Prostate gland (tissue), 2 donors: ENCODE measurements at regions not wholly inside any gene's neighbourhood (a gene's known extent, or its start where the extent isn't known, plus 50 kb on each side); places are given as distances from the start of the nearest gene placed in this dataset.

Experiments used
- DNase-seq: peaks from one replicate; pipeline ENCODE4 v3.0.0-alpha.2; 2019; ENCODE audit warnings: low spot score
- H3K27ac ChIP-seq, 2 donors: fragments of 200-600 bp; sonication (generic); 2 replicates each; pipeline ENCODE4 v1.5.1; 2017 to 2019
- H3K27me3 ChIP-seq: fragments of 200-600 bp; sonication (generic); replicated peaks from 2 replicates; pipeline ENCODE4 v1.5.1; 2019; ENCODE audit not compliant: insufficient read depth
- H3K36me3 ChIP-seq, 2 donors: fragments of 200-600 bp; sonication (generic); 1 replicate in 1 of 2; 2 replicates in 1 of 2; pipeline versions ENCODE4 v1.5.1 to v1.8.1; 2017 to 2019
- H3K4me1 ChIP-seq: fragments of 200-600 bp; sonication (generic); replicated peaks from 2 replicates; pipeline ENCODE4 v1.5.1; 2019
- H3K4me3 ChIP-seq, 2 donors: fragments of 200-600 bp; sonication (generic); 2 replicates each; pipeline ENCODE4 v1.5.1; 2017 to 2019
- H3K9me3 ChIP-seq: fragments of 200-600 bp; sonication (generic); 2 replicates; pipeline ENCODE4 v1.5.1; 2017
- POLR2A ChIP-seq: fragments of 450-650 bp; IDR thresholded peaks from one replicate; pipeline ENCODE4 v1.6.1; 2016; ENCODE audit warnings: antibody characterized with exemption, mild to moderate bottlenecking
- POLR2AphosphoS5 ChIP-seq: sonication (generic); formaldehyde crosslinking; IDR thresholded peaks from one replicate; pipeline ENCODE4 v1.6.1; 2017; ENCODE audit warnings: antibody characterized with exemption
- WGBS: methylation state at CpG from one replicate; pipeline ENCODE4 v1.1.5; 2018; 5-methylcytosine and 5-hydroxymethylcytosine counted together
- intact Hi-C: fragments of 100-400 bp; cut with DNase I; formaldehyde crosslinking; loops from one replicate; pipeline ENCODE4 v1.14.2; 2022
- TF ChIP-seq, protein P1 (sequence below), 4 experiments: fragments of 200-600 bp in 2 of 4; fragments of 450-650 bp in 2 of 4; sonication (generic) in 2 of 4; IDR thresholded peaks; 1 replicate in 3 of 4; 2 replicates in 1 of 4; pipeline ENCODE4 v1.5.1; 2016 to 2019; ENCODE audit warnings: antibody characterized with exemption in 4 of 4, mild to moderate bottlenecking in 2 of 4, moderate library complexity in 2 of 4

DNA sequence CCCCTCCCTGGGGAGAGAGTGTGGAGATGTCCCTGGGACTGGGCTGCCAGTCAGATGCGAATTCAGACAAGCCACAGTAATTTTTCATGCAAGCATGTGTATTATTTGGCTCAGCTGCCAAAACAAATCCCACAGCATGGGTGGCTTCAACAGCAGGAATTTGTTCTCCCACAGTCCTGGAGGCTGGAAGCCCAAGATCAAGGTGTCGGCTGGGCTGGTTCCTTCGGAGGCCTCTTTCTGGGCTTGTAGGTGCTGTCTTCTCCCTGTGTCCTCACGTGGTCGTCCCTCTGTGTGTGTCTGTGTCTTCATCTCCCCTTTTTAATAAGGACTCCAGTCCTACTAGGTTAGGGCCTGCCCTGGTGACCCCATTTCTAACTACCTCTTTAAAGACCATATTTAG is 91.9 kb upstream of the ACTRT2 start:
- 88% methylated on average over 5 of the region's 5 CpGs for WGBS
- TF ChIP-seq, protein P1, sequence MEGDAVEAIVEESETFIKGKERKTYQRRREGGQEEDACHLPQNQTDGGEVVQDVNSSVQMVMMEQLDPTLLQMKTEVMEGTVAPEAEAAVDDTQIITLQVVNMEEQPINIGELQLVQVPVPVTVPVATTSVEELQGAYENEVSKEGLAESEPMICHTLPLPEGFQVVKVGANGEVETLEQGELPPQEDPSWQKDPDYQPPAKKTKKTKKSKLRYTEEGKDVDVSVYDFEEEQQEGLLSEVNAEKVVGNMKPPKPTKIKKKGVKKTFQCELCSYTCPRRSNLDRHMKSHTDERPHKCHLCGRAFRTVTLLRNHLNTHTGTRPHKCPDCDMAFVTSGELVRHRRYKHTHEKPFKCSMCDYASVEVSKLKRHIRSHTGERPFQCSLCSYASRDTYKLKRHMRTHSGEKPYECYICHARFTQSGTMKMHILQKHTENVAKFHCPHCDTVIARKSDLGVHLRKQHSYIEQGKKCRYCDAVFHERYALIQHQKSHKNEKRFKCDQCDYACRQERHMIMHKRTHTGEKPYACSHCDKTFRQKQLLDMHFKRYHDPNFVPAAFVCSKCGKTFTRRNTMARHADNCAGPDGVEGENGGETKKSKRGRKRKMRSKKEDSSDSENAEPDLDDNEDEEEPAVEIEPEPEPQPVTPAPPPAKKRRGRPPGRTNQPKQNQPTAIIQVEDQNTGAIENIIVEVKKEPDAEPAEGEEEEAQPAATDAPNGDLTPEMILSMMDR (IDR thresholded peaks at IDR 0.05): no peak
- TF ChIP-seq POLR2A (no peak), POLR2AphosphoS5 (no peak)
- H3K27ac ChIP-seq: no peak overlapping the region
- no peak for DNase-seq
- intact Hi-C loops: no loop called here
- H3K36me3 ChIP-seq: no peaks in the 10 kb centered on the region
- H3K9me3 ChIP-seq: no peaks in the 10 kb centered on the region
- peaks cover 16% of the 10 kb centered on the region for H3K27me3 ChIP-seq
- H3K4me1 ChIP-seq: no peaks in the 10 kb centered on the region
- no peak overlapping the region for H3K4me3 ChIP-seq

DNA sequence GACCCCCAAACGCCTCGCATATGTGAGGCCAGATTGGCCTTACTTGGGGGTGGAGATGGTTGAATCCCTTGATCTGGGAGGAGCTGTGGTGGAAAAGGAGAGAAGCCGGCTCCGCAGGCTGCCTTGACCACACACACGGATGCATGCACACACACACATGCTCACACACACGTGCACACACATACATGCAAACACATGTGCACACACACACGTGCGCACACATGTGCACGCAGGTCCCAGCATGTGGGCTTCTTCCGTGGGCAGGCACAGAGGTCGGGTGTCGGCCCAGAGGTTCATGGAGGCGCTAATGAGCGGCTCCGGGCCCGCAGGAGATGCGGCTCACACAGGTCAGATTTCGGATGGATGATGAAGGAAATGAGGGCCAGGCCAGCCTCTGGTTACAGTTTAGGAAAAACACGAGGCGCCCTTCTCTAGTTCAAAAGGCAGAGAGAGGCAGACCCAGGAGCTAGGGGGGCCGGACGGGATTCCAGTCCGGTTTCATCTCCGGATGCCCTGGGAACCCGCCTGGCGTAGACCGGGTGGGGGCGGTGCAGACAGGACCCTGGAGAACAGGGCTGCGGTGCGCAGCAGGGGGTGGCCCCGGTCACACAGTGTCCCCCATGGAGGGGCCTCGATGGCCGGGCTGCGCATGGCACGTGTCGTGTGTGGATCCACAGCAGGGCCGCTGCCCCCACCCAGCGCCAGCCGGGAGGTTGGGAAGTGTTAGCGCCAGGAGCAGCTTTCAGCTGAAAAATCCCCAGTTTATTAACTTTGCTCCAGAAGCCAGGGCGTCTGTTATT is 91.1 kb upstream of the ACTRT2 start:
- Histone ChIP-seq H3K27ac (no peak overlapping the region), H3K4me1 (no peaks in the 10 kb centered on the region), H3K4me3 (no peak overlapping the region), H3K36me3 (no peaks in the 10 kb centered on the region), H3K27me3 (peaks cover 16% of the 10 kb centered on the region), H3K9me3 (no peaks in the 10 kb centered on the region)
- 72% methylated on average over 40 of the region's 41 CpGs for WGBS
- TF ChIP-seq POLR2A (no peak), POLR2AphosphoS5 (no peak)
- TF ChIP-seq, protein P1 (IDR thresholded peaks at IDR 0.05): no peak
- DNase-seq: no peak
- intact Hi-C loops: no loop called here

DNA sequence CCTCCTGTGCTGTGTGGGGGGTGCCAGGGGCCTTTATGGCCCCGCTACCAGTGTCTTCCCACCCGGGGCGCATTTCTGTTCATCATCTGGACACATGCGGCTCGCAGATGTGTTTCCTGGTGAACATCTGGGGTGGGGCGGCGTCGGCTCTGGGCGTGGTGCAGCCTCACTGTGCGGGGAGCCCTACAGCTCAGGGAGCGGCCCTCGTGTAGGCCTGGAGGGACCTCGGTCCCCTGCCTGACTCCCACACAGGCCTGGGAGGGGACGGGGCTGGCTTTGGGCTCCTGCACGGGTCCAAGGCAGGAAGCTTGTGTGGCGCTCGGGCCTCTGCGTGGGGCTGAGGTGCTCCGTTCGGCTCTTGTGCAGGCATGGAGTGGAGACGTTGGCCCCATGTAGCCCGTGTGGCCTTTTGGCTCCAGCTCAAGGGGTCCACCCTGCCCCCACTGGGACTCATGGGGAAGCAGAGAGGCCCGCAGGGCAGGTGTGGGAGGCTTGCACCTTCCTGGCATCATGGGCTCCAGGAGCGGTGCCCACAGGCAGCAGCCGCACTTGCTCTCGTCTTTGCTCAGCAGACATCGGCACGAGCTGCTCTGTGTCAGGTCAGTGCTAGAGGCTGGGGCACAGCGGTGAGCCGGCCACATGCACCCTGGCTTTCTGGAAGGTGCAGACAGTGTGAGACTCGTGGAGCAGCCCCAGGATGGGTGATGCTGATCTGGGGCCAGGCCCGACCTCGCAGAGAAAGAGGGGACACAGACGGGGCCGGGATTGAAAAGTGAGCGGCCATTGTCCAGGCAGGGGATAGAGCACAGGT is 90.1 kb upstream of the ACTRT2 start:
- intact Hi-C loops: no loop called here
- no peak overlapping the region for H3K4me3 ChIP-seq
- H3K36me3 ChIP-seq: no peaks in the 10 kb centered on the region
- TF ChIP-seq POLR2A (no peak), POLR2AphosphoS5 (no peak)
- TF ChIP-seq, protein P1 (IDR thresholded peaks at IDR 0.05): no peak
- H3K27ac ChIP-seq: no peak overlapping the region
- H3K9me3 ChIP-seq: no peaks in the 10 kb centered on the region
- WGBS: 56% methylated on average over 35 of the region's 36 CpGs
- peaks cover 16% of the 10 kb centered on the region for H3K27me3 ChIP-seq
- no peaks in the 10 kb centered on the region for H3K4me1 ChIP-seq
- no peak for DNase-seq

DNA sequence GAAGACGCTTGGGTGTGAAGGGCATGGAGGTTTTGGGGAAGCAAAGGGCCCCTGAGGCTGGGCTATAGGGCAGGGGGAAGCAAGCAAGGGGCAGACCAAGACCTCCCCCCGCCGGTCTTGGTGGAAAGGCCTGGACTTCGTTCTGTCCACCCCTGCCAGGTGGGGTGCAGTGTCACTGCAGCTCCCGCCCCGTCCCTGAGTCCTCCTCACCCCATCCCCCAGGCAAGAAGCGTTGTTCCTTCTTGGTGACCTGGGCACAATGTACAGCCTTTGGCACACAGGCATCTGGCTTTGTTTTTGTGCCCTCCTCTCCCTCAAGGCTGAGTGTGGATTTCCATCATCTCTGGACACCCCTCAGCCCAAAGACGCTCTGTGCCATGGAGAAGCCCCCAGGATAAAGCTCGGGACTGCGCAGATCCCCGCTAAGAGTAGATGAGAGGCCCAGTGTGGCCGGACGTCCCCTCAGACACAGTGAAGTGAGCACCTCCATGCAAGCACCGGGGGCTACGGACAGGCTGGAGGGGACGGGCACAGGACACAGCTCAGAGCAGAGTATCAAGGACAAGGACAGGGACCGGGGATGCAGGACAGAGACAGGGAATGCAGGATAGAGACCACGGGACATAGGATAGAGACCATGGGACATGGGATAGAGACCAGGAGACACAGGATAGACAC is 89.4 kb upstream of the ACTRT2 start:
- Histone ChIP-seq H3K36me3 (no peaks in the 10 kb centered on the region), H3K9me3 (no peaks in the 10 kb centered on the region), H3K27me3 (peaks cover 16% of the 10 kb centered on the region), H3K4me1 (no peaks in the 10 kb centered on the region), H3K27ac (no peak overlapping the region), H3K4me3 (no peak overlapping the region)
- no peak for DNase-seq
- intact Hi-C loops: no loop called here
- no peak for TF ChIP-seq POLR2AphosphoS5
- TF ChIP-seq, protein P1 (IDR thresholded peaks at IDR 0.05): no peak
- no peak for TF ChIP-seq POLR2A
- WGBS: 87% methylated on average over 18 of the region's 18 CpGs
